ENCODE measurements at regions not wholly inside any gene's neighbourhood (a gene's known extent, or its start where the extent isn't known, plus 50 kb on each side); places are given as distances from the start of the nearest gene placed in this dataset.
"Not testable (repeated sequence)": the region's sequence is repeated elsewhere in the genome, so short reads cannot be mapped to it uniquely, and the experiment has no call there.

- H3K9me3 ChIP-seq; H3K36me3 ChIP-seq; H3K27ac ChIP-seq; DNase-seq; H3K4me3 ChIP-seq (replicated peaks in 1 of 3); H3K4me1 ChIP-seq; H3K27me3 ChIP-seq; intact Hi-C loops (cut with DNase I): not testable (repeated sequence)
- WGBS, 2 donors, result 96 to 98% methylated on average over 20 to 21 of the region's 23 CpGs
These were observed 51.0 kb downstream of the NPIPB11 start for GRCh38 chr16:29355339-29356059.

DNA sequence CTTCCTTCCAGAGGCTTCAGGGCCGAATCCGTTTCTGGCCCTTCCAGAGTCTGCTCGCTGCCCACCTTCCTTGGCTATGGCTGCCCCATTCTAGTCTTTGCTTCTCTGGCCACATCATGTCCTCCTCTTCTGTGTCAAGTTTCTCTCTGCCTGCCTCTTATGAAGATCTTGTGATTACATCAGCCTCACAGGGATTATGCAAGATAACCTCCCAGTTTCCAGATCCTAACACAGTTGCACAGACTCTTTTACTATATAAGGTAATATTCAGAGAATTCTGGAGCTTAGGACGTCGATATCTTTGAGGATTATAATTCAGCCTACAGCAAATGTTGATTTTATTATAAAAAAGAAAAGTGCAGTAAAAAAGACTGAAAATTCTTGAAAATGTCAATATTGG is 52.1 kb downstream of the NPIPB11 start:
- 78% methylated on average over 2 of the region's 5 CpGs for WGBS, 2 donors
- DNase-seq; H3K4me3 ChIP-seq (replicated peaks in 1 of 3); intact Hi-C loops (cut with DNase I); H3K9me3 ChIP-seq; H3K27ac ChIP-seq; H3K36me3 ChIP-seq; H3K4me1 ChIP-seq; H3K27me3 ChIP-seq: not testable (repeated sequence)

GRCh38 chr16:29352617-29352999 is 53.9 kb downstream of the NPIPB11 start:
- DNase-seq; H3K36me3 ChIP-seq; H3K27me3 ChIP-seq; H3K27ac ChIP-seq; H3K9me3 ChIP-seq; H3K4me1 ChIP-seq; H3K4me3 ChIP-seq (replicated peaks in 1 of 3); intact Hi-C loops (cut with DNase I): not testable (repeated sequence)
- WGBS, 2 donors, result 88 to 93% methylated on average over 2 of the region's 2 CpGs

DNA sequence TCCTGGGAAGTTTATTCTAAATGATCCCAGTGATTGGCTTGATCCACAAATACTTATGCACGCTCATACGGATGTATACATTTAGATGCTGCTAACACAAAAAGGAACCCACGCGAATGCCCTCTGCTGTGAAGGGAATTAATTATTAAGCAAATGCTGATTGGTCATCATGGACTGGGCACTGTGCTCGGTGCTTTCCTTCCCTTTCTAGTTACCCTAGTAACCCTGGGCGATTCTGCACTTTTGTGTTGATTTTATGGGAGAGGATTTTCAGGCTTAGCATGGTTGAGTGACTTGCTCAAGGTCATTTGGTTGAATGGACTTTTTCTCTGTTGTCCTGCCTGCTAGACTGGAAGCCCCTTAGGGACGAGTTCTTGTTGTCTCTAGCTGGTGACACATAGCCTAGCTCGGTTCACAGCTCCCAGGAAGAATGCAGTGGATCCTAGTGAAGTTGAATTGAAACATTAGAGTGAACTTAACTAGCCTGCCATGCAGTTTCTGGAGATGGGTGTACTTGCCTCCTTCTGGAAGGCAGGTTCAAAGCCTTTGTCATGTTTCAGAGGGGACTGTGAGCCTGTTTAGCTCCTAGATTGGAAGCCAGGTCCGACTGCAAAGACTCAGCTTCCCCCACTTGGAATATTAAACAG is 54.4 kb downstream of the NPIPB11 start:
- H3K36me3 ChIP-seq; H3K4me1 ChIP-seq; H3K27ac ChIP-seq; H3K4me3 ChIP-seq (replicated peaks in 1 of 3); intact Hi-C loops (cut with DNase I); H3K9me3 ChIP-seq; H3K27me3 ChIP-seq; DNase-seq: not testable (repeated sequence)
- WGBS, 2 donors, result 72 to 84% methylated on average over 4 to 5 of the region's 9 CpGs

DNA sequence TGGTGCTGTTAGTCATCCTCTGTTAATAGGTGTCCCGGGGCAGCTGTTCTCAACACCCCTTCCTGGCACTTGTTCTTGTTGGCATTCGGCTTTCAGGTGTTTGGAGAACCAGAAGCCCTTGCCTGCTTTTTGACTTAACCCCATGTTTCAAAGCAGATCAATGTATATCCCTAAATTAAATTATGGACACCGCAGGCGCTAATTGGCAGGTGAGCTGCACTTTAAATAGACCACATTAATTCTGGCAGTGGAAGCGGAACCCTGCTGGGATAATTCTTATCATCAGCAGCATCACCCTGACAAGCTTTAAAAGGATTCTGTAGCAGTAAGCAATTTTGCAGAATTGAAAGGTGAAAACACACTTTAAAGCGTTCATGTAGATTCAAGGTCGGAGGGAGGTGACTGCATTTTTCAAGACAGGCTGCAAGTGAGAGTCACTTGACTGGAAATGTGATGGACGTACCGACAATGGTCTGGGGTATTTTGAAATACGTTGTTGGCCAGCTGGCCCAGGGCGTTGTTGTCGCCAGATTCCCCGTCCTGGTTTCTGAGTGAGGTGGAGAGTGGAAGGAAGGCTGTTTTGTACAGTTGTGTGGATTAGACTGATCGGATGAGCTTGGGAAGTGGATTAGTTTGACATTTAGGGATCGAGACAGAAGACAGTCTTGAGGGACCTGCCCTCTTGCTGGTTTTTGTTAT is 55.1 kb downstream of the NPIPB11 start:
- H3K36me3 ChIP-seq; intact Hi-C loops (cut with DNase I): not testable (repeated sequence)
- WGBS, 2 donors, result 68 to 71% methylated on average over 10 to 13 of the region's 15 CpGs

GRCh38 chr16:29349966-29350365 is 56.5 kb downstream of the NPIPB11 start:
- H3K4me1 ChIP-seq; H3K4me3 ChIP-seq (replicated peaks in 1 of 3); H3K9me3 ChIP-seq; H3K27me3 ChIP-seq; H3K36me3 ChIP-seq; intact Hi-C loops (cut with DNase I): not testable (repeated sequence)
- DNase-seq, result peak; percentile 59 to 64
- peak overlapping the region in 1 of 3 donors; percentile 46 for H3K27ac ChIP-seq
- 58 to 66% methylated on average over 7 of the region's 7 CpGs for WGBS, 2 donors

More for the DNA sequence above, 55.1 kb downstream of the NPIPB11 start:
- H3K4me1 ChIP-seq; H3K27ac ChIP-seq; H3K27me3 ChIP-seq; H3K9me3 ChIP-seq; H3K4me3 ChIP-seq (replicated peaks in 1 of 3); DNase-seq: not testable (repeated sequence)

DNA sequence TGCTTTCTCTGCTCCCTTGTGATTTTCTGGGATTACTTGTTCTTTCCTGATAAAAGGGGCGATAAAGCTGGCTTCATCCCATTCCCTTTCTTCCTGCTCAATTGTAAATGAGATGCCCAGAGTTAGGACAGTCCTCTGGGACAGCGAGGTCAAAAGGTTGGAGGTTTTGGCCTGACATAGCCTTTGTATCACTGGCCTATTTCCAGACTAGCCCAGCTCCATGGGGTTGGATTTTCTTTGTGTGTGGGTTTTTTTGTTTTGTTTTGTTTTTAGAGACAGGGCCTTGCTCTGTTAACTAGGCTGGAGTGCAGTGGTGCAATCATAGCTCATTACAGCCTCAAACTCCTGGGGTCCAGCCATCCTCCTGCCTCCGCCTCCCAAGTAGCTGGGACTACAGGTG is 57.8 kb downstream of the NPIPB11 start:
- DNase-seq; H3K27ac ChIP-seq; intact Hi-C loops (cut with DNase I); H3K27me3 ChIP-seq; H3K36me3 ChIP-seq; H3K4me3 ChIP-seq (replicated peaks in 1 of 3); H3K9me3 ChIP-seq; H3K4me1 ChIP-seq: not testable (repeated sequence)
- 88% methylated on average over 3 of the region's 3 CpGs for WGBS, 2 donors

DNA sequence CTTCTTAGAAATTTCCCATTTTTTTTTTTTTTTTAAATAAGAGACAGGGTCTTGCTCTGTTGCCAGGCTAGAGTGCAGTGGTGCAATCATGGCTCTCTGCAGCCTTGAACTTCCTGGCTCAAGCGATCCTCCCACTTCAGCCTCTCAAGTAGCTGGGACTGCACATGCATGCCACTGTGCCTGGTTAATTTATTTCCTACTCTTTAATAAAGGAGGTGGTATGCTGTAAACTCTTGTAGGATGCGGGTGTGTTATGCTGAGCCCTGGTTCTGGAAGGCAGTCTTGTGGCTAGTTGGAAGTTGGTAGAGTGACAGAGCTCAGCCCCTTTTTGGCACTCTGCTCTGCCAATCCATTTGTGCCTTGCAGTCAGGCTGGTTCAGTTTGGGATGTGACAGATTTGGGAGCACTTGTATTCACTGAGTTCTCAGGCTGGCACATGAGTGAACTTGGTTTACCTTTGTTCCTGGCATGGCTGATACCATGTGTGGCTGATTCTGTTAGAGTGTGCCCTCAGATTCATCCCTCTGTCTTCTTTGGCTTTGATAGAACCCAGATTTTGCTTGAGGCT is 58.3 kb downstream of the NPIPB11 start:
- H3K27ac ChIP-seq; intact Hi-C loops (cut with DNase I); H3K4me3 ChIP-seq (replicated peaks in 1 of 3); H3K36me3 ChIP-seq; H3K4me1 ChIP-seq; H3K9me3 ChIP-seq; H3K27me3 ChIP-seq: not testable (repeated sequence)
- DNase-seq, result peak in 1 of 2 donors; percentile 20
- WGBS, 2 donors, result 67 to 86% methylated on average over 1 to 2 of the region's 2 CpGs

DNA sequence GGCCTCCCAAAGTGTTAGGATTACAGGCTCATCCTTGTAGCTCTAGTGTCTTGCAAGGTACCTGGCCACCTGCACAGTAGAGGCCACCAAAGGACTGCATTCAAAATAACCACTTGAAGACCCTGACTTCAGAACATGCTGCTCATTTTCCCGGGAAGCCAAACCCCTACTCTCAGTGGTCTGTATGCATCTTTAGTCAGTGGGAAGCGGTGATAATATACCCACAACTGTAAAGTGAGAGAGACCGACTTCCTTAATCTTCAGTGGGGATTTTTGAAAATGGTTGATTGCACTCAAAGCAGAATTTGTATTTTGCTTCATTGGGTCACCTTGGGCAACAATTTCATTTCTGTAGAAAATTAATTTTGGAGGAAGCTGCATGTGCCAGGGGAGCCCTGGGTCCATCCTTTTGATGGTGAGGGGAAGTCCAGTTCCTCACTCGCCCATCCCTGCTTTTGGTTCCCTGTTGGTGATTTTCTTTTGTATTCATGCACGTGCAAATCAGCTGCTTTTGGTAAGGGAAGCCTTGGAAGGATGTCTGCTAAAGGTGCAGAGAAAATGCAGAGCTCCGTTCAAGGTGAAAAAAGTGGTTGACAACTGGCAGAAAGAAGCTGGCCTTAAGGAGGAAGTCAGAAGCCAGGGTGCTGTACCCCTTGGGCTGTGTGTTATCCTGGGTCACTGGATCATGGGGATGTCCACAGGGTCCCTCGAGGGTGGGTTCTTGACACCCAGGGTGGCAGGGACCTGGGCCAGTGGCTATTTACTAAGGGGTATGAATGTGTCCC is 59.5 kb downstream of the NPIPB11 start:
- H3K4me1 ChIP-seq; H3K9me3 ChIP-seq; H3K36me3 ChIP-seq; H3K27me3 ChIP-seq; DNase-seq; H3K27ac ChIP-seq; H3K4me3 ChIP-seq (replicated peaks in 1 of 3); intact Hi-C loops (cut with DNase I): not testable (repeated sequence)
- 86 to 95% methylated on average over 7 of the region's 7 CpGs for WGBS, 2 donors

GRCh38 chr16:29346203-29346602 is 60.3 kb downstream of the NPIPB11 start:
- H3K27ac ChIP-seq; intact Hi-C loops (cut with DNase I); H3K4me1 ChIP-seq; H3K4me3 ChIP-seq (replicated peaks in 1 of 3); DNase-seq; H3K9me3 ChIP-seq; H3K36me3 ChIP-seq; H3K27me3 ChIP-seq: not testable (repeated sequence)
- WGBS, 2 donors, result 74 to 76% methylated on average over 2 of the region's 2 CpGs

GRCh38 chr16:29342937-29343336 is 63.6 kb downstream of the NPIPB11 start:
- H3K4me3 ChIP-seq (replicated peaks in 1 of 3); H3K4me1 ChIP-seq; intact Hi-C loops (cut with DNase I); H3K27ac ChIP-seq; H3K36me3 ChIP-seq; H3K27me3 ChIP-seq; DNase-seq; H3K9me3 ChIP-seq: not testable (repeated sequence)
- WGBS, 2 donors, result 91 to 95% methylated on average over 3 to 4 of the region's 4 CpGs

DNA sequence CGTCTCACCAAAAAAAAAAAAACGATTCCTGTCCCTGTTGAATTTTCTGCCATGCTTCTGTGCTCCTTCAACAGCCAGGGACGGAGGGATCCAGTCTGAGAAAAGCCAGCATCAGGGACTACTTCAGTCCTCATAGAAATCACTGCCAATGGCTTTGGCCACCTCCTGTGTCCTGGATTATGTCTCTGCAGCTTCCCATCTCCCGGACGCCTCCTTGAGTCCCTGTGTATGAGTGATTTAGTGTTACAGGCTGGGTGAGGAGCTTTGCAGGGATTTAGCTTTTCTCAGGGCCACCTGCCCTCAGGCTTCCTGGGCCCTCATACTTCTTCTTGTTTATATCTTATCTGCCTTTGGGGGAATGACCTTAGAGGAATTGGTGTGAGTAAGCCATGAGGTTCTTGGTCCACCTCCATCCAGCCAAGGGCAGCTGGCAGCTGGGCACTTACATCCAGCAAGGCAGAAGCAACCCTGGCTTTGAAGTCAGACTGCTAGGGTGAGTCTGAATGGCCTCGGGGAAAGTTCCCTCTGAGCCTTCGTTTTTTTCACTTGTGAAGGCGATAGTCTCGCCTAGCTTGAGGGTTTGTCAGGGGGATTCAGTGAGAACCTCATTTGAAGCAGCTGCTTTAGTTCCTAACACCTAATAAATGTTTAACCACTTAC is 65.6 kb downstream of the NPIPB11 start:
- H3K9me3 ChIP-seq; H3K4me1 ChIP-seq; H3K4me3 ChIP-seq (replicated peaks in 1 of 3); intact Hi-C loops (cut with DNase I); H3K27me3 ChIP-seq; H3K36me3 ChIP-seq; H3K27ac ChIP-seq: not testable (repeated sequence)
- 65 to 72% methylated on average over 7 to 9 of the region's 9 CpGs for WGBS, 2 donors
- peak; percentile 36 to 42 for DNase-seq

Measured in thyroid gland (tissue), 4 donors.